ENCODE measurements at regions not wholly inside any gene's neighbourhood (a gene's known extent, or its start where the extent isn't known, plus 50 kb on each side); places are given as distances from the start of the nearest gene placed in this dataset.
"Not testable (repeated sequence)": the region's sequence is repeated elsewhere in the genome, so short reads cannot be mapped to it uniquely, and the experiment has no call there.

GRCh38 chr20:40634891-40635290 lies 54.1 kb downstream of the MAFB start:
- DNase-seq = no peak

GRCh38 chr20:40633123-40633850 lies 55.7 kb downstream of the MAFB start:
- DNase-seq = no peak

- no peak for DNase-seq
Measured at GRCh38 chr20:40632346-40632976, 56.6 kb downstream of the MAFB start.

- no peak for DNase-seq
Measured at GRCh38 chr20:40631119-40631631, 57.9 kb downstream of the MAFB start.

- DNase-seq = no peak
Measured at GRCh38 chr20:40630713-40631112, 58.3 kb downstream of the MAFB start.

- DNase-seq = no peak
Measured at GRCh38 chr20:40630099-40630498, 58.9 kb downstream of the MAFB start.

GRCh38 chr20:40628877-40629276 lies 60.2 kb downstream of the MAFB start:
- DNase-seq = no peak

- DNase-seq = not testable (repeated sequence)
Measured at GRCh38 chr20:40619053-40619452, 70.0 kb downstream of the MAFB start.

GRCh38 chr20:40617594-40617993 lies 71.4 kb downstream of the MAFB start:
- peak in 1 of 4 experiments; percentile 8 for DNase-seq

- no peak for DNase-seq
Measured at GRCh38 chr20:40612837-40613236, 76.2 kb downstream of the MAFB start.

- no peak for DNase-seq
Measured at GRCh38 chr20:40612247-40612646, 76.8 kb downstream of the MAFB start.

GRCh38 chr20:40610730-40611129 lies 78.3 kb downstream of the MAFB start:
- no peak for DNase-seq

GRCh38 chr20:40607927-40608326 lies 81.1 kb downstream of the MAFB start:
- DNase-seq = no peak

GRCh38 chr20:40606660-40607059 lies 82.4 kb downstream of the MAFB start:
- DNase-seq = no peak

- no peak for DNase-seq
Measured at GRCh38 chr20:40606237-40606636, 82.8 kb downstream of the MAFB start.

GRCh38 chr20:40604416-40604815 lies 84.6 kb downstream of the MAFB start:
- no peak for DNase-seq

- DNase-seq = no peak
Measured at GRCh38 chr20:40603057-40603651, 85.9 kb downstream of the MAFB start.

GRCh38 chr20:40602381-40602780 lies 86.7 kb downstream of the MAFB start:
- no peak for DNase-seq

GRCh38 chr20:40600441-40601219 lies 88.4 kb downstream of the MAFB start:
- no peak for DNase-seq

- no peak for DNase-seq
Measured at GRCh38 chr20:40599987-40600386, 89.0 kb downstream of the MAFB start.

- no peak for DNase-seq
Measured at GRCh38 chr20:40592941-40593340, 96.1 kb downstream of the MAFB start.

GRCh38 chr20:40591536-40591935 lies 97.5 kb downstream of the MAFB start:
- no peak for DNase-seq

- no peak for DNase-seq
Measured at GRCh38 chr20:40591119-40591518, 97.9 kb downstream of the MAFB start.

All from activated CD4-positive, CD25-positive, alpha-beta regulatory T cell (primary cell).